Fibroblast of pulmonary artery (primary cell): ENCODE measurements at regions not wholly inside any gene's neighbourhood (a gene's known extent, or its start where the extent isn't known, plus 50 kb on each side); places are given as distances from the start of the nearest gene placed in this dataset.
A peak's percentile ranks its signal among the peaks of the same experiment; 100 is the strongest.

Experiments
- DNase-seq: peaks from one replicate; pipeline ENCODE4 v3.0.0-alpha.2; 2010; ENCODE audit warnings: low read depth
- H3K4me3 ChIP-seq: replicated peaks from 2 replicates; pipeline ENCODE4 v1.5.1; 2011; ENCODE audit warnings: low read depth, mild to moderate bottlenecking, control low read depth, low read length, moderate library complexity
- CTCF ChIP-seq: IDR thresholded peaks from 2 replicates; pipeline ENCODE4 v1.5.1; 2011; ENCODE audit warnings: mild to moderate bottlenecking, control low read depth, low read length, inconsistent platforms; ENCODE audit errors: missing control alignments

DNA sequence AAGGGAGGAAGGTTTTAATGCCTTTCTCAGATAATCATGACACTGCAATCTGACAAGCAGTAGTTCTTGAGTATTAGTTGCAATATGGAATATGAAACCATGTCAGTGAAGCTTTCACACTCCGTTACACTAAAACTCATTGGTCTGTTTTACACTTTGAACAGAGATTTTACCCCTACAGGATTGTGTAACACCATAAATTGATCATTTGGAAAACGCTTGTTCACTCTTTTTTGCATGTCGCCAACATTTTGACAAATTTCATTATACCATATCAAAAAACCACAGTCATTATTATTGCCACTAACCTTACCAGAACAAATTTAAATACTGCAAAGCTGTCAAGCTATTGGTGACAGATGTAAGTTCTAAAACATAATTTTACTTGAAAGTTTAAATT lies 404.8 kb upstream of the THBS1 start:
- DNase-seq: no peak
- no peak for TF ChIP-seq CTCF

DNA sequence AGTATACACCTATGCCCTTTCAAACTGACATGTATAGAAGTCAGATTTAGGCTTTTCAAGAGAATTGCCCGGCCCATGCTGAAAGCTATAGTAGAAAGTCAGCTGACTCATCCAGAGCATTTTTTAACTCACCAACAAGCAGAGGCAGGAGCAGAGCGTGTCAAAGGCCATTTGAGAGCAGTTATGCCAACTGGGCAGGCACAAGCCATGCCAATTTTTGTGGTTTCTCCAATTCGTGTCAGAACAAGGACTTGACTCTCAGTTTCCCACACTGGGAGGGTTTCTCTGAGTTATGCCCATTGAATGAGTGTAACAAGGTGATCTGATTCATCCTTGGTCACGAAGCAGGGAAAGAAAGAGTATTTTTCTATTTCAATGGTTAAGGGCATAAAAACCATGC lies 403.3 kb upstream of the THBS1 start:
- H3K4me3 ChIP-seq: no peak overlapping the region
- no peak for DNase-seq
- no peak for TF ChIP-seq CTCF

More for the DNA sequence above, 404.8 kb upstream of the THBS1 start:
- H3K4me3 ChIP-seq: no peak overlapping the region

DNA sequence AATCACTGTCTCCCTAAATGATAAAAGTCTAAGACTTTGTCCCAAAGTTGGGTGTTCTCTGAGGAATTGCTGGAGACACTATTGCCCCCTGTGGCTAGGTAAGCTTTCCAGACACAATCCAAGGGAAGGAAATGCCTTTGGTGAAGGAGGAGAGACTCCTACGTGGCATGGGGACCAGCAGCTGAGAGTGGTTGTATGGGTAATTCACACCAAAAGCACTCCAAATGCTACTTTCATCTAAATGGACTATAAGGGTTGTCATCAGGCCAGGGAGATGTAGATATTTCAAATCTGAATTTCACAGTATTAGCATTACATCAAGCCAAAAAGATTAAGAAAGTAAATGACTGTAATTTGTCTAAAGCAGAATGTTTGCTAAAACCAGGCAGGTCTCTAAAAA lies 400.8 kb upstream of the THBS1 start:
- no peak overlapping the region for H3K4me3 ChIP-seq
- DNase-seq: peak; percentile 17
- no peak for TF ChIP-seq CTCF

DNA sequence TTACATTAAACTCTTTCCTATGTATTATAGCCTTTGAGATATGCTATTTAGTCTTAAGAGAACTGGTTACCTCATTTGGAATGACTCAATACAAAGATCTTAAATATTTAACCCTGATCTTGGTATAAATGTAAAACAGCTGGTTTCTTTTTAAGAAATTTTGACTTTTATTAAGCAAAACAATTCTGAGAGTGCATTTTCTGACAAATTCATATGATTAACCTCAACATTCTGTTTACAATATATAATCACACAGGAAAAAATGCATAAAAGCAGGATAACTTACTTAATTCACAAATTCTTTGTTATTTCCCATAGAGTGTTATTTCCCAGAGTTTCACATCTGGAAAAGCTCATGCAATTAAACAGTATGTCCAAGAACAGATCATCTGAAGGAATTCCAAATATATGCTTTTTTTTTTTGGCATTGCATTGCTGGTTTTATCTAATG lies 400.4 kb upstream of the THBS1 start:
- no peak overlapping the region for H3K4me3 ChIP-seq
- peak; percentile 76 for DNase-seq
- TF ChIP-seq CTCF: no peak

- TF ChIP-seq CTCF: no peak
- H3K4me3 ChIP-seq: no peak overlapping the region
- no peak for DNase-seq
Measured at GRCh38 chr15:39181056-39181747, 399.7 kb upstream of the THBS1 start.

DNA sequence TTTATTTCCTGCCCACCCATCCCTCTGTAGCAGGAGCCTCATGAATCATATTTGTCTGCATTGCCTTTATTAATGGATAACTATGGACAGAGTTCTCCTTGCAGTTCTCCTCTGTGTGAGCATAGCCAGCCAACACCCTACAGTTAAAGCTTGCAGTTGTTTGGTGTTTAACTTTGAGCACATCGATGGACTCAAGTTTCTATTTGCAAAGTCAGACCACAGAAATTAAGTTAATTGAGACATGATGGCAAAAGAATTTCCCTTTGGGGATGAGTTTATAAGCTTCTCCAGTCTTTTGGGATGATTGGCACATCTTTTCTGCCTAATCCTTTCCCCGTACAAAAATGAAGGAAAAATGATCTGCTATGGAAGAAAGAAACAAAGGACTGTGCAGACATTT lies 398.9 kb upstream of the THBS1 start:
- no peak overlapping the region for H3K4me3 ChIP-seq
- TF ChIP-seq CTCF: no peak
- DNase-seq: no peak
